ENCODE measurements at regions not wholly inside any gene's neighbourhood (a gene's known extent, or its start where the extent isn't known, plus 50 kb on each side); places are given as distances from the start of the nearest gene placed in this dataset.
"Not testable (repeated sequence)": the region's sequence is repeated elsewhere in the genome, so short reads cannot be mapped to it uniquely, and the experiment has no call there.

DNA sequence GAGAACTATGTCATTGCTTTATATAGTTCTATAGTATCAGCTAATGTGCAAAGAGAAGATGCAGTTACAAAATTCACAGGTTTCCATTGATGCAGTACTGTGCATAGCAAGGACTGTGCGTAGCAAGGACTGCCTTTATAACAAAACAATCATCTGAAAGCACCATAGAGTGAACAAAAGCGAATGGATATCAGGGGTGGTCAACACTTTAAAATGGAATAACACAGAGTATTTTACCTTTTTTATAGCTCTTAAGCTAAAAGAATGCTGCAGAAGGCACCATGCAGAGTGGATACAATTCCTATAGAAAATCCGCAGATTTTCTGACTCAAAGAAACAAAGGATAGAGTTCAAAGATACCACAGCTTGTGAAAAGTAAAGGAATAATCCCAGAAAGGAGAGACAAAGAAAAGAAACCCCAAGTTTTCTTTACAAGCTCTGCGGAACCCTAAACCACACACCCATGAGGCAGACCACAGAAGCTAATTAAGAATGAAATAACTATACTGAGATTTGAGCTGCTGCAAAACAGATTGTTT is 229.9 kb upstream of the DTNA start:
- DNase-seq (ENCODE audit: low read depth, low spot score), result no peak

DNA sequence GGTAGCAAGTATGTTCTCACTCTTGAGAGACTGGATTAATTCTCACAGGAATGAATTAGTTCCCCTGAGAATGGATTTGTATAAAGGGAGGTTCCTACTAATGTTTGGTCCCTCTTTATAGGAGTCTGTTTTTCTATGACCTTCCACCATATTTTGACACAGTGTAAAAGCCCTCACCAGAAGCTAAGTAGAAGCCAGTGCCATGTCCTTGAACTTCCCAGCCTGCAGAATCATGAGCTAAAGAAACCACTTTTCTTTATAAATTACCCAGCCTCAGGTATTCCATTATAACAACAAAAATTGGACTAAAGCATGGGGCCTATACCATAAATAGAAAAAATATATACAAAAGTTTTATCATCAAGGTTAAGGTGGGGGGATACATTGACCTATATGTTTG is 227.9 kb upstream of the DTNA start:
- no peak for DNase-seq (ENCODE audit: low read depth, low spot score)

DNA sequence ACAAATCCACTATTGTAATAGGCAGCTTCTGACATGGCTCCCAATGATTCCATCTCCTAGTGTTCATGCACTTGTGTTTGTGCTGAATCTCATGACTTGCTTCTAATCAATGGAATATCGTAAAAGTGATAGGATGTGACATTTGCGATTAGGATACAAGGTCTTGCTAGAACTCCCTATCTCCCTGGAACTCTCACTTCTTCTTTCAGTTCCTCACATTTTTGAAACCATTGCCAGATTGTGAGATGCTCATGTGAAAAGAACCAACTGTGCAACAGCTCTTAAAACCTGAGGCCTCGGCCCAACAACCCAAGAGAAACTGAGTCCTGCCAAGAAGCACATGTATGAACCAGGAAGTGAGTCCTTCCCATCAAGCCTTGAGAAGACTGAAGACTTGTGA is 226.9 kb upstream of the DTNA start:
- DNase-seq (ENCODE audit: low read depth, low spot score), result no peak

DNA sequence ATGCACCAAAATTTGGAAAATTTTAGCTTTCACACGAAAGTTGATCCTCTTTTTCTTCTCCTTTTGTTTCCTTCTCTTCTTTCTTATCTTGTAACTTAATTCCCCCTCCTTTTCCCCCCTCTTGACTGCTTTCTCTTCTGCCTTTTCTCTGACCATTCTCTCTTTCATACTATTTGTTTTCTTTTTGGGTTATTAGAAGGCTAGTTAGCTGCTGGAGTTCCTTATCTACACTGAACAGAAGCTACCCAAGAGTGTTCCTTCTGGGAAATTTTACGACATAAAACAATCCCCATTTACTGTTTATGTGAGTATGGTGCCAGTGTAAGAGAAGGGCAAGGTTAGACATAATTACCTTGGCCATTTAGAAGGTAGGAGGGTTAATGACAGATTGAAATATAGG is 218.4 kb upstream of the DTNA start:
- DNase-seq (ENCODE audit: low read depth, low spot score), result no peak

DNA sequence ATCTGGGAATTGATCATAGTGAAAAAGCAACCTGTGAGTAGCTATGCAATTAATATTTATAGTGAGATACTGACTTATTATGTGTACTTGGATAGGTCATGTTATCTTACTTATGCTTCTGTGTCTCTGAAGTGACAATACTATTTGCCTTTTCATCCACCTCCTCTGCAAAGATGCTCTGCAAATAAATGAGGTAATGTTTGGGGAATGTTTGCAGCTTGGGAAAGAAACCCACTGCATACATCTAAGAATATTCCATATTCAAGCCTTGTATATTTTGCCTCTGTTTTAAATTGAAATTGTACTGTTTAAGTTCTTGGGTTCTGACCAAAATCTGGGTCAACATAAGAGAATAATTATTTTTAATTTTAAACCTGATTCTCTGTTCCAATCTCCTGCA is 217.4 kb upstream of the DTNA start:
- DNase-seq (ENCODE audit: low read depth, low spot score), result no peak

DNA sequence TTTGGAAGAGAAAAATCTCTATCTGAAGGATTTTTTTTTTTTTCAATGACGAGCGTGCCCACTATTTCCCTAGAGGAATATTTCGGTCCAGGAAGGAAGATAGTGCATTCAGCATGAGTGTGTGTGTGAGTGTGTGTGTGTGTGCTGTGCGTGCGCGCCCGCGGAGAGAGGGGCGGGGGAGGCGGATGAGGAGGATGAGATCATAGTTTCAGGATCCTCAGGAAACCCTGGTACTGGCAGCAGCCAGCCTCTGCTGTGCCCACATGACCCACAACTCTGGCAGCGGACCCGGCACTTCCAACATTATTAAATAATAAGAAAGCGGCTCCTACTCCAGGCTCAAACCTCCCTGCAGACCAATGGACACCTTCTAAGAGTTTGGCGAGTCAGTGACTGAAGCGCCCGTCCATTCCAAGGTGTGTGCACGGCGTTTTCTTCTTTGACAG is 217.0 kb upstream of the DTNA start:
- peak; percentile 61 for DNase-seq (ENCODE audit: low read depth, low spot score)

DNA sequence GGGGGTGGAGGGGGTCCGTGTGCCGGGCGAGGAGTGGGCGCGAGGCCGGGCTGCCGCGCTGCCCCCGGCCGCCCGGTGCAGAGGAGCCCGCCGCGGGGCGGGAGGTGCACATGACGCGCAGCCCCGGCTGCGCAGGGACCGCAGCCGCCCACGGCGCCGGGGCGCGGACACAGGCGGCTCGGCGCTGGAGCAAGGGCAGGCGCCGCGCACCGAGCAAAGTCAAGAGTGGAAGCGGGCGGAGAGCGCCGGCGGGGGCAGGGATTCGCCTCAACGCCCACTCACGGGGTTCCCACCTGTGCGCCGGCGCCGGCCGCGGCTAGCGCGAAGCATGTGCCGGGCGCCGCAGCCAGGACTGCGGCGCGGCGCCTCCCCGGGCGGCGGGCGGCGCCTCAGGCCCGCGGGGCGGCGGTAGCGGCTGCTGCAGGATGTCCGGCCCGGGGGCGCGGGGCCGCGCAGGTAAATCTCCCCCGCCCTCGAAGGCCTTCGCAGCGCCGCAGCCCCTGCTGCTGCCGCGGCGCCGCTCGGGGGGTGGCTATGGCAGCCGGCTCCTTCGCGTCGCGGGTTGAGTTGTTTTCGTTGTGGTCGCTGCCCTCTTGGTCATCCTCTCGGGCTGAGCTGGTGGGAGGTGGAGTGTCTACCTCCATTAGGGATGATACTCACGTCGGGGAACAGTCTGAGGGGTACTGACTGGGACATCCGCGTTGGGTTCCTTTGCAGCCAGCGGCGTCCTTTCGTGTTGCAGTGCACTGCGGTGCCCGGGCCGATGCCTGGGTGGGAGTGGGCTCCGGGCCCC is 216.3 kb upstream of the DTNA start:
- no peak for DNase-seq (ENCODE audit: low read depth, low spot score)

DNA sequence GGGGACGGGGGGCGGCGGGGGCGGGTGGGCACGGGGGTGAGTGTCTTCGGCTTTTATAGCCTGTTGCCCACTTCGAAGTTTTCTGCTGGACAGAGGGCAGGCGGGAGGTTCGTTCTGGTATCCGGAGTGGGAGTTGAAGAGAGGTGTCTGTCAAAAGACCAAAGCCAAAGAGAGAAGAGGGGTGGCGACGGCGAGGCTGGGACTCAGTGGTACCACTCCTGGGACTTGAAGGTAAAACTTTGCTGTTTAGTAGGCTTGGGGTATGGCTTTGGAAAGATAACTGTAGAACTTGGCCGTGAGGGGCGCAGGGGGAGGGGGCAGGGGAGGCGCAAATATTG is 215.8 kb upstream of the DTNA start:
- no peak for DNase-seq (ENCODE audit: low read depth, low spot score)

DNA sequence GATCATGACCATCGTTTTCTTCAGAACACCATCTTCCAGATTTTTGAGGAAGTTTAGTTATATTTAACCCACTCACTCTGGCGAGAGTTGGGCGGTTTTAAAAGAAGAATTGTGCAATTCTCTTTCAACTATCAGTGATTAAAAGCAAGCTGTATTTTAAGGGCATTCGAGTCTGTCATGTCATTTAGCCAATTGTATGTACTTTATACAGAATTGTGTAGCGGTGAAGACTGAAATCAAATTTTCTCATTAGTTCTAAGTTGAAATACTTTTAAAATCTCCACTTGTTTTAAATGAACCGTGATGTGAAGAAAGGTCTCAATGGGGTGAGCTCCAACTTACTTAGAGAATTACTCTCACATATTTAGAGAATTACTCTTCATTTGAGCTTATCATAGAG is 214.6 kb upstream of the DTNA start:
- no peak for DNase-seq (ENCODE audit: low read depth, low spot score)

DNA sequence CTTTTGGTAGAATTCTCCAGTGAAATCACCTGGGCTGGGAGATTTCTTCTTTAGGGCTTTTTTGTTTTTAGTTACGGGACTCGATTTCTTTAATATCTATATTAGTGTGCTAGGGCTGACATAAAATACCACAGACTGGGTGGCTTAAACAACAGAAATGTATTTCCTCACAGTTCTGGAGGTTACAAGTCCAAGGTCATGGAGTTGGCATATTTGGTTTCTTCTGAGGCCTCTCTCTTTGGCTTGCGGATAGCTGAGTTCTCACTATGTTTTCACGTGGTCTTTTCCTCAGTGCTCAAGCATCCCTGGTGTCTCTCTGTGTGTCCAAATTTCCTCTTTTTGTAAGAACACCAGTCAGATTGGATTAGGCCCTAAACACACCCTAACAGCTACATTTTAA is 208.5 kb upstream of the DTNA start:
- DNase-seq (ENCODE audit: low read depth, low spot score), result no peak

DNA sequence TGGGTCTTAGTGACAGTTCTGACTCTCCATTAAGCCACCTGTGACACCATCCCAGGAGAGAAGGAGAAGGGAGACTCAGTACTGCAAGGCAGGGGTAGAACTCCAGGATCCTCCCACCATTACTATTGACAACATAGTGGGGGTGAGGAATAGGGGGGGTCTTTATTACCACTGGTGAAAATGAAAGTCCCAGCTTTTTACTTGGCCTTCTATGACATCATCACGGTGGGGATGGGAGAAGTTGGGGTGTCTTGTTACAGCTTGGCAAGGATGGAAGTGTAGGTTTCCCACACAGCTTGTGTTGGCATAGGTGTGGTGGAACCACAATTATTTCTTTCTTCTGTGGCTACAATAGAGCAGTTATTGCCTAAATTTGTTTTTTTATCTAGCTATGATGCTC is 203.9 kb upstream of the DTNA start:
- no peak for DNase-seq (ENCODE audit: low read depth, low spot score)

DNA sequence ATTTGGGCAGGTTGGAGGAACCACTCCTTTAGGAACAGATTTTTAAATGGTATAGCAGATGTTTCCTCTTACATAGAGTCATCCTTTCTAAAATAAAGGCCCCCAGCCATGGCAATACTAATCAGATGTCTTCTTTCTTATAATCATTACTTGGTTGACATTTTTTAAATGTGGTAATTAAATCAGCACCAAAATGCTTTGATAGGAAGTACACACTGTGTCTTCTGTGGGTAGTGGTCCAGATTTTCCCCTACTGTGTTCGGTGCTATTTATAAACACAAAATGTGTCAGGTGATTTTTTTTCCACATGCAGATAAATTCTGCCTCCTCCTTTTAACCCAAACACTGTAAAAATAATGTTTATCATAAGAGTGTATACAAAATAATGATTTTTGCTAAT is 200.9 kb upstream of the DTNA start:
- DNase-seq (ENCODE audit: low read depth, low spot score), result no peak

DNA sequence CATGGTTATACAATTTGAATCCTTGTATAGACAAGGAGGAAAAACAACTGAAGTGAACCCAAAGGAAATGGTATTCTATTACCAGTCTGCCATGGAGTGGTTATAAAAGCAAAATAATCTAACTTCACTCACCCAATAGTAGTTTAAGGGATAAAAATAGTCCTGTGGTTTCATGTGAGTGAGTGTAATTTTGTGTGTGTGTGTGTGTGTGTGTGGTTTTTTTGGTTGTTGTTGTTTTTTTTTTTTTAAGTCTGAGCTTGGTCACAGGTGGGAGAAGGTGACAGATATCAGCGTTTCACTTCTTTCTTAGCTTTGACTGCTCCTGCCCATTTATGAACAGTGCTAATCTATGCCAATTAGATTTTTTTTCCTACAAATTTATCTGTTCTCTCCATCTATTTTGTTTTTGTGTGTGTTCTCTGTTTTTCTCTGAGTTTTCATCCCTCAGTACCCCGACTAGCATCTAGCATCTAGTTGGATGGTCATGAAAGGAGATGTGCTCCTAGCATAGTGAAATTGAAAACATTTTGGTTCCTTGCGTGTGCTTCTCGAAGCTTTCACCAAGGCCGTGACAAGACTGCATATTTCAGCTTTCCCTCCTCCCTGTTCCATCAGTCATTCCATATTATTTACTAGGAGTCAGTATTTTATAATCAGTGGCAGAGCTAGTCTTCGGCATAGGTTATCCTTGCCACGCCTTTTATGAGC is 200.1 kb upstream of the DTNA start:
- no peak for DNase-seq (ENCODE audit: low read depth, low spot score)

DNA sequence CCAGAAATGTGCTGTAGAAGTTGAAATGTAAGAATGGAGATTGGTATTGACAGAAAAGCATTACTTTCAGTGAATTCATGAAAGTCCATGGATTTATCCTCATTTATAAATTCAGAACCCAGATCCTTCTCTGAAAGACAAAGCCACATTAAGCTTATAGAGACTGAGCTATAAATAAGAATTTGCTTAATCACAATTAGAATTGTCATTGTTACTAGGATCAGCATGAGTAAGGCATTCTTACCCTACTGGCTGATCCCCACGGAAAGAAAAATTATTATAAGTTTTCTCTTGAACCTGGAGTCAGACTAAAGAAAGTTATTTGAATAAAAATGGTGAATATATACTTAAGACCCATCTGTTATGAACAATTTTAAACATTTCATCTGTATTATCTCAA is 199.2 kb upstream of the DTNA start:
- no peak for DNase-seq (ENCODE audit: low read depth, low spot score)

DNA sequence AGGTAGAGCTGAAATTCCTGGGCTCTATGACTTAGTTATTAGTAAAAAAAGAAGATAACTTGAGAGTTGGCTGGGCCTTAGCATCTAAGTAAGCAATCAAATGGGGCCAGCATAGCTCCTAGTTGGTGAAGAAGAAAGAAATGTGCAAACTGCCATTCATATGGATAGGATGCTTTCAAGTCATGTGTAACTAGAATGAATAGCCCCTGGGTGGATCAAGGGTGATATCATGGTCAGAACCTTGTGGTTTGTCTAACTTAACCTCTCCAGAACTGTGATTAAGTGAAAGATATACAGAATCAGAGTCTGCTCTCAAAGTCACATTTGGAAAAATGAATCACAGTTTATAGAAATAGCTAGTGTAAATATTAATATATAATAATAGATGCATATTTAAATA is 198.7 kb upstream of the DTNA start:
- no peak for DNase-seq (ENCODE audit: low read depth, low spot score)

DNA sequence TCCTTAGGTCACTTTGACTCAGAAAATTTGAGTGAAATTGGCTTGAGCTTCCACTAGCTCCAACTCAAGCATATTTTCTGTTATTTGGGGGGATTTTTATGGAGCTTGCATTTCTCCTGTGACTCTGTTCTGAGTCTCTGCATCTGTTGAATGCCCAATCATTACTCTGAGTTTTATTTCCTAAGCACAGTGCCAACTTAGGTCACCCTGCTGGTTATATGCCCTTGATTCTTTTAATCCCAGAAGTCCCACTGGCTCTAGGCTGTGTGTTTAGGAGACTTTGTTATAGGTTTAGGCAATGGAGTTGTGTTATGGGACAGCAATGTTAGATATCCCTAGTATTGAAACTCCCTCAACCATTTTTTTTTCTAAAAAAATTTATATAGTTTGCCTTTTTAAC is 198.2 kb upstream of the DTNA start:
- DNase-seq (ENCODE audit: low read depth, low spot score), result no peak

DNA sequence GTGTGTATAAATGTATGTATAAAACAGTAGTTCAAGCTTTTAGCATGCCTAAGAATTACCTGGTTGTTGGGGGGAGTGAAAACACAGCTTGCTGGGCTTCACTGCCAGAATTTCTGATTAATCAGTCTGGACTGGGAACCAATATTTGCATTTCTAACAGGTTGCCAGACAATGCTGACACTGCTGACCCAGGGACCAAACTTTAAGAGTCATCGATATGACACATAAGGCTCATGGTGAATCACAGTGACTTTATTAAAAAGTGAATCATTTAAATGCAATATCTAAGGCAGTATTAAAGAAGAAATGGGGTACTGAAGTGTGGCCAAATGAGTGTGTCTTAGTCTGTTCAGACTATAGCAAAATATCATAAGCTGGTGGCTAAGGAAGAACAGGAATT is 195.9 kb upstream of the DTNA start:
- DNase-seq (ENCODE audit: low read depth, low spot score), result no peak

DNA sequence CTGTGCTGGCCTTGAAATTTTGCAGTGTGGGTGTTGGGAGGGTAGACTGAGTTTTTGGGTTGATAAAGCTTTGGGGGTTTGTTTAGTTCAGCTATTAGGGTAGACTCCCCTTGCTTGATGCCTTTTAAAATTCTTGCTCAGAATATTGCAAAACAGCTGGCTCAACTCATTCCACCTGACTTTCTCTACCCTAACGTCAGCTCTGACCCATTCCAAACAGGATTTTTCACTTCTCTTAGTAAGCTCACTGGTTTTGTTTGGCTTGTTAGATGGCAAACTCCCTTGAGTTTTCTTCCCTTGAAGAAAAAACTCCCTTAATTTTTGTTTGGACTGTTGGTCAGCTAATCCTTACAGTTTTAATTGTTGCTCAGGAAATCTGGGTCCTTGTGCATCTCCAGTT is 195.1 kb upstream of the DTNA start:
- DNase-seq (ENCODE audit: low read depth, low spot score), result no peak

DNA sequence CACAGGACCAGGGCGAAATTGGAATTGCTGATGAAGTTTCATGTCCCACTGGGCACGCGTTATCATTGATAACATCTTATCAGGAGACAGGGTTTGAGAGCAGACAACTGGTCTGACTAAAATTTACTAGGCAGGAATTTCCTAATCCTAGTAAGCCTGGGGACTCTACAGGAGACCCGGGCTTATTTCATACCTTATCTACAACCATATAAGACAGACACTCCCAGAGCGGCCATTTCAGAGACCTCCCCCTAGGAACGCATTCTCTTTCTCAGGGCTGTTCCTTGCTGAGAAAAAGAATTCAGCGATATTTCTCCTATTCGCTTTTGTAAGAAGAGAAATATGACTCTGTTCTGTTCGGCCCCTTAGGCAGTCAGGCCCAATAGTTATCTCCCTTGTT is 193.7 kb upstream of the DTNA start:
- DNase-seq (ENCODE audit: low read depth, low spot score), result not testable (repeated sequence)

DNA sequence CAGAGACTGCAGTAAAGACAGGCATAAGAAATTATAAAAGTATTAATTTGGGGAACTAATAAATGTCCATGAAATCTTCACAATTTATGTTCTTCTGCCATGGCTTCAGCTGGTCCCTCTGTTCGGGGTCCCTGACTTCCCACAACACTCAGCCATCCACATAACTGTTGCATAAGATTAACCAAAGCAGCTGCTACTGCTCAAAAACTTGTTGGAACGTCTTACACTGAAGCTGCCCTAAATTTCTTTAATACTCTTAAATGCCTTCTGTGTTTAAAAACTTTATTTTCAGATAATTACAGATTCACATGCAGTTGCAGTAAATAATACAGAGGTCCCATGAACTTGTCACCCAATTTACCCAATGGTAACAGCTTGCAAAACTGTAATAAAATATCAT is 193.1 kb upstream of the DTNA start:
- DNase-seq (ENCODE audit: low read depth, low spot score), result not testable (repeated sequence)

DNA sequence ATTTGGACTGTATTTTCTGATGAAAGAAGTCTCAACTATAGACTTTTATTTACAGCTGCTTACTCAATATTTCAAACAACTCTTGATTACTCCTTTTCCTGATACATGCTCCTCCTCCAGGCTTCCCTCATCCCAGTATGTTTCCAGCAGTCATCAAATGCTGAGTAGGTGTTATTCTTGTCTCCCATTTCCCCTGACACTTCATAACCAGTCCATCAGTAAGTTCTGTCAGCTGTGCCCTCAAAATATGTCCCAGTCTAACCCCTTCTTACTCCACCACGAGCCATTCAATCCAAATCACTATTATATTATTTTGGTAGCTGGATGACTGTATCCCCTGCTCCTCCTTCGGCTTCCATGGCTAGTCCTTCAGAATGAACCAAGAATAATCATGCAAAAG is 189.1 kb upstream of the DTNA start:
- DNase-seq (ENCODE audit: low read depth, low spot score), result no peak

DNA sequence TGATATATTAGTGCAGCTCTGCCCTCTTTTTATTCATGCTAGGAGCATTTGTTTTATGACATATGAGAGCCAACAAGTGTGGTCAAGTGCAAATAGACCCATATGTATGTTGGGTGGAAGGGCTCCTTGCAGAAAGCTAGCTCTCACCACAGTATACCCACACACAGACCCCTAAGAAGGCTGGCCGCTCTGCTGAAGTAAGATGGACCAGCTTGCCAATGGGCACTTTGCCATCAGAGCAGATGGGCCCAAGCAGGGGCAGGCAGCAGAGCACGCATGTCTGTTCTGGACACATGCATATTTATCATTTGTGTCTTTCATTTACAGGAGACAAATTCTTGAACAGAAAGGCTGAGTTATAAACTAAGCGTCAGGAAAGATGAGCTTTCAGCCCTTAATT is 187.5 kb upstream of the DTNA start:
- no peak for DNase-seq (ENCODE audit: low read depth, low spot score)

DNA sequence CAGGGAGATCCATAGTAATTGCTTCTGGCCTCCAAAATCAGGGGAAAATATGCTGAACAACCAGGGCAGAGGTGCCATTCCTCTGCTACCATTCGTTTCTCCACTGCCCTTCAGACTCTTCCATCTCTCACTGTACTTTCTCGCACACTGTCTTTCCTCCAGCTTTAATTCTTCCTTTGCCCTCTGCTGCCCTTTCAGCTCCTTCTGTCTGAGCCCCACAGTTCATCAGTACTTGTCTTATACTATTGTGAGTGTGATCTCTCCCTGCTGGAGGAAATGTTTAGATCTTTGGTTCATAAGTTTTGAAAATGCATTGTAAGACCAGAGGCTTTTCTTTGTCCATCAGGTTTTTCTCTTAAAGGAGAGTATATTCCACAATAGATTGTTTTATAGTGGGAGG is 184.9 kb upstream of the DTNA start:
- no peak for DNase-seq (ENCODE audit: low read depth, low spot score)

Measured in pulmonary artery endothelial cell (primary cell).